Sigmoid colon (tissue), 6 donors: ENCODE measurements at regions not wholly inside any gene's neighbourhood (a gene's known extent, or its start where the extent isn't known, plus 50 kb on each side); places are given as distances from the start of the nearest gene placed in this dataset.

Source experiments
- DNase-seq: peaks from one replicate; pipeline ENCODE4 v3.0.0-alpha.2; 2019
- H3K27ac ChIP-seq, 4 donors: fragments of 200-600 bp; sonication (generic); one replicate each; pipeline ENCODE4 v1.5.1; 2016 to 2019; ENCODE audit warnings: mild to moderate bottlenecking in 1 of 4
- H3K27me3 ChIP-seq, 3 donors: fragments of 200-600 bp; sonication (generic); one replicate each; pipeline ENCODE4 v1.5.1; 2019; ENCODE audit warnings: mild to moderate bottlenecking in 1 of 3
- H3K36me3 ChIP-seq, 4 donors: fragments of 200-600 bp; sonication (generic); one replicate each; pipeline ENCODE4 v1.5.1; 2016 to 2019
- H3K4me1 ChIP-seq, 4 donors: fragments of 200-600 bp; sonication (generic); one replicate each; pipeline ENCODE4 v1.5.1; 2017 to 2019
- H3K4me3 ChIP-seq, 4 donors: fragments of 200-600 bp; sonication (generic); one replicate each; pipeline ENCODE4 v1.5.1; 2017 to 2019; ENCODE audit warnings: mild to moderate bottlenecking in 2 of 4, moderate library complexity in 1 of 4
- H3K9me3 ChIP-seq, 4 donors: fragments of 200-600 bp in 3 of 4; sonication (generic) in 3 of 4; one replicate each; pipeline versions ENCODE4 v1.5.1 to v1.6.1; 2013 to 2019
- EP300 ChIP-seq, 4 donors: sonication (generic); formaldehyde crosslinking; IDR thresholded peaks; one replicate each; pipeline ENCODE4 v1.6.1; 2017; ENCODE audit warnings: antibody characterized with exemption in 4 of 4
- POLR2A ChIP-seq, 2 donors: fragments of 450-650 bp; IDR thresholded peaks; one replicate each; pipeline ENCODE4 v1.6.1; 2016; ENCODE audit warnings: antibody characterized with exemption in 2 of 2, mild to moderate bottlenecking in 2 of 2, moderate library complexity in 2 of 2
- POLR2AphosphoS5 ChIP-seq, 4 donors: sonication (generic); formaldehyde crosslinking; IDR thresholded peaks; one replicate each; pipeline ENCODE4 v1.6.1; 2017; ENCODE audit warnings: antibody characterized with exemption in 4 of 4
- WGBS, 2 donors: extraction: QIAGEN DNeasy Blood & Tissue Kit; methylation state at CpG; one replicate each; pipeline ENCODE4 v1.1.7; 2013; 5-methylcytosine and 5-hydroxymethylcytosine counted together
- intact Hi-C: fragments of 100-400 bp; cut with DNase I; formaldehyde crosslinking; loops from one replicate; pipeline ENCODE4 v1.15.1; 2023
- TF ChIP-seq, protein P1 (sequence below), 4 experiments: fragments of 450-650 bp in 3 of 4; fragments of 200-600 bp in 1 of 4; IDR thresholded peaks; one replicate each; pipeline ENCODE4 v1.5.1; 2016 to 2019; ENCODE audit warnings: antibody characterized with exemption in 4 of 4, mild to moderate bottlenecking in 3 of 4, moderate library complexity in 2 of 4
- donor health status: healthy with polysubstance abuse.
- donor health status: healthy.

DNA sequence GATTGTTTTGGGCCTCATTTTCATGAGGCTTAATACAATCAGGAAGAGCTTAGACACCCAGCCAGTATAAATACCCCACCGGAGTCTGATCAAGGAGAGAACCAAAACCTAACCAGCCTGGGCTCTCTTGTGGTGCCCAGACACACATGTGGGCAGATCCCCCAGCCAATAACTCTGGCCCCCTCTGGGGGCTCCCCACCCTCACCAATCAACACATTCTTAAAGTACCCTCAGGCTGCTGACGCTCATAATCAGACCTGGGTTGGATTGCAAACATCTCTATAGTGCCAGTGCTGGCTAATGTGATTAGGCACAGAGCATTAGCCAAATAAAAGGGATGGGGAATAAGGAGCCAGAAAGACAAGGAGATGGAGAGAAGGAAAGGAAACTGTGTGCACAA lies 329.6 kb downstream of the BCL11A start:
- WGBS, 2 donors, result 94 to 95% methylated on average over 2 of the region's 2 CpGs
- no peaks in the 10 kb centered on the region for H3K27me3 ChIP-seq
- no peak for DNase-seq
- no peak overlapping the region for H3K4me3 ChIP-seq
- no peak for TF ChIP-seq POLR2A (IDR thresholded peaks at IDR 0.05)
- TF ChIP-seq, protein P1, sequence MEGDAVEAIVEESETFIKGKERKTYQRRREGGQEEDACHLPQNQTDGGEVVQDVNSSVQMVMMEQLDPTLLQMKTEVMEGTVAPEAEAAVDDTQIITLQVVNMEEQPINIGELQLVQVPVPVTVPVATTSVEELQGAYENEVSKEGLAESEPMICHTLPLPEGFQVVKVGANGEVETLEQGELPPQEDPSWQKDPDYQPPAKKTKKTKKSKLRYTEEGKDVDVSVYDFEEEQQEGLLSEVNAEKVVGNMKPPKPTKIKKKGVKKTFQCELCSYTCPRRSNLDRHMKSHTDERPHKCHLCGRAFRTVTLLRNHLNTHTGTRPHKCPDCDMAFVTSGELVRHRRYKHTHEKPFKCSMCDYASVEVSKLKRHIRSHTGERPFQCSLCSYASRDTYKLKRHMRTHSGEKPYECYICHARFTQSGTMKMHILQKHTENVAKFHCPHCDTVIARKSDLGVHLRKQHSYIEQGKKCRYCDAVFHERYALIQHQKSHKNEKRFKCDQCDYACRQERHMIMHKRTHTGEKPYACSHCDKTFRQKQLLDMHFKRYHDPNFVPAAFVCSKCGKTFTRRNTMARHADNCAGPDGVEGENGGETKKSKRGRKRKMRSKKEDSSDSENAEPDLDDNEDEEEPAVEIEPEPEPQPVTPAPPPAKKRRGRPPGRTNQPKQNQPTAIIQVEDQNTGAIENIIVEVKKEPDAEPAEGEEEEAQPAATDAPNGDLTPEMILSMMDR (IDR thresholded peaks at IDR 0.05), result no peak
- no peak for TF ChIP-seq EP300 (IDR thresholded peaks at IDR 0.05)
- TF ChIP-seq POLR2AphosphoS5 (IDR thresholded peaks at IDR 0.05), result no peak
- H3K4me1 ChIP-seq, result no peaks in the 10 kb centered on the region
- no peaks in the 10 kb centered on the region for H3K36me3 ChIP-seq
- intact Hi-C loops, result no loop called here
- H3K27ac ChIP-seq, result no peak overlapping the region
- no peaks in the 10 kb centered on the region for H3K9me3 ChIP-seq

DNA sequence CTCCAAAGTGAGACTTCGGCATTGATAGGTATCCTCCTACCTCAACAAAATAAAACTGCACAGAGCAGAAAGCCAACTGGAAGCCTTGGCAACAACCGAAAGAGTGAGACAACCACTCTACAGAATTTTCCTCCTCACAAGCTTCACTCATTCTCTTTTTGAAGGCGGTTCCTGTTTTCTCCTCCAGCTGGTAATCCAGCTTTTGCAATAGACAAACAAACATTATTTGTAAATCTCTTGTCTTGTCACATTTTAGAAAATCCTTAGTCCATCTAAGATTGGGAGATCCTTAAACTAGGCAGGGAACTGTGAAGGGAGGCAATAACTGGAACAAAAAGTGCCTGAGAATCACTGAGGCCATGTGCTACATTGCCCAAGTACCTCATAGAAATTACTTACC lies 332.4 kb downstream of the BCL11A start:
- no peak overlapping the region for H3K27ac ChIP-seq
- no peak overlapping the region for H3K4me3 ChIP-seq
- DNase-seq, result no peak
- 95% methylated on average over 3 of the region's 3 CpGs for WGBS, 2 donors
- H3K27me3 ChIP-seq, result no peaks in the 10 kb centered on the region
- intact Hi-C loops, result no loop called here
- H3K4me1 ChIP-seq, result peaks cover 0 to 7% (median 3%) of the 10 kb centered on the region in 4 donors
- TF ChIP-seq POLR2AphosphoS5 (IDR thresholded peaks at IDR 0.05), result no peak
- TF ChIP-seq, protein P1 (IDR thresholded peaks at IDR 0.05), result no peak
- no peak for TF ChIP-seq EP300 (IDR thresholded peaks at IDR 0.05)
- no peak for TF ChIP-seq POLR2A (IDR thresholded peaks at IDR 0.05)
- H3K36me3 ChIP-seq, result no peaks in the 10 kb centered on the region
- H3K9me3 ChIP-seq, result no peaks in the 10 kb centered on the region

DNA sequence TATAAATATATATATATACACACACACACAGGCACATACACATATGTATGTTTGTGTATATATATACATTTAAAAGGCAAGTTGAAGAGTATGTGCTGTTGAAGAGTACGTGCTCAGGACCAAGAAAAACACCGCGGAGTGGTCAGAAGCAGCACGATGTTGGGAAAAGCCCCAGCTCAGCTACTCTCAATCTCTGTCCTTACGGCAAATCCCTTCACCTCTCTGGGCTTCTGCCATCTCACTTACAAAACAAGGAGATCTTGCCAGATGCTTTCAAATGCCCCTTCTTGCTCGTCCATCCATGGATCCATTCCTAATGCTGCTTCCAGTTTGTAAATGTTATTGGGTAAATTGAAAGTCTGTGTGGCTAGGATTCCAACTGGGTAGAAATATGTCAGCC lies 333.9 kb downstream of the BCL11A start:
- no peak for DNase-seq
- no peak overlapping the region for H3K4me3 ChIP-seq
- no peak for TF ChIP-seq POLR2A (IDR thresholded peaks at IDR 0.05)
- H3K36me3 ChIP-seq, result no peaks in the 10 kb centered on the region
- H3K27ac ChIP-seq, result no peak overlapping the region
- no peaks in the 10 kb centered on the region for H3K9me3 ChIP-seq
- WGBS, 2 donors, result 89 to 94% methylated on average over 6 of the region's 6 CpGs
- intact Hi-C loops, result loop anchor here (5.0 kb wide), 1 partner anchor 328 kb away; no protein-coding TSS in a partner anchor
- no peaks in the 10 kb centered on the region for H3K27me3 ChIP-seq
- peaks cover 0 to 19% (median 13%) of the 10 kb centered on the region in 4 donors for H3K4me1 ChIP-seq

DNA sequence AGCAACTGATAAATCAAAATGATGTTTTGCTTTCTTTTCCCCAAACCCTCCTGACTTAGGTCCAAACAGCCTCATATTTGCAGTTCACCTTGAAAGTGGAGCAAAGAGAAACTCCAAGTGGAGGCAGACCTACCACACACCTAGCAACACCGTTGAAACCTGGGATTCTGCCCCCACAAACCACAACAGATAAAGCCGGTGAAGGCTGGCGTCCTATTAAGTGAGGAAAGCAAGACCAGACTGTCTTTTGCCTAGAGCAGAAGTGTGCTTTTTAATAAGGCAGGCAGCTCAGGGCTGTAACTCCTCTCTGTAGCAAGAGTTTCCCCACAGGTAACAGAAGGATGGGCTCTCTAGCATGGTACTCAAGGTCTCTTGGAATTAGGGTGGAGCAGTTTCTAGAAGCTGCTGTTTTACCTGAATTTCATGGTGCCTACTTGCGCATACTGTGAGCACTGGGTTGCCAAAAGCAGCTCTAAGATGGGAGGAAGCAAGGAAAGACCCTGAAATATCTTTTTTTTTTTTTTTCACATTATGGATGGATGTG lies 336.9 kb downstream of the BCL11A start:
- H3K4me3 ChIP-seq, result no peak overlapping the region
- TF ChIP-seq POLR2A (IDR thresholded peaks at IDR 0.05) (no peak), EP300 (IDR thresholded peaks at IDR 0.05) (no peak), POLR2AphosphoS5 (IDR thresholded peaks at IDR 0.05) (no peak)
- TF ChIP-seq, protein P1 (IDR thresholded peaks at IDR 0.05), result no peak
- no peaks in the 10 kb centered on the region for H3K36me3 ChIP-seq
- peaks cover 0 to 25% (median 17%) of the 10 kb centered on the region in 4 donors for H3K4me1 ChIP-seq
- no peaks in the 10 kb centered on the region for H3K27me3 ChIP-seq
- intact Hi-C loops, result loop anchor here (5.0 kb wide), 1 partner anchor 331 kb away; no protein-coding TSS in a partner anchor
- no peaks in the 10 kb centered on the region for H3K9me3 ChIP-seq
- DNase-seq, result no peak
- H3K27ac ChIP-seq, result peak overlapping the region in 2 of 4 donors; percentile 68 to 76
- WGBS, 2 donors, result 42 to 53% methylated on average over 4 of the region's 4 CpGs

DNA sequence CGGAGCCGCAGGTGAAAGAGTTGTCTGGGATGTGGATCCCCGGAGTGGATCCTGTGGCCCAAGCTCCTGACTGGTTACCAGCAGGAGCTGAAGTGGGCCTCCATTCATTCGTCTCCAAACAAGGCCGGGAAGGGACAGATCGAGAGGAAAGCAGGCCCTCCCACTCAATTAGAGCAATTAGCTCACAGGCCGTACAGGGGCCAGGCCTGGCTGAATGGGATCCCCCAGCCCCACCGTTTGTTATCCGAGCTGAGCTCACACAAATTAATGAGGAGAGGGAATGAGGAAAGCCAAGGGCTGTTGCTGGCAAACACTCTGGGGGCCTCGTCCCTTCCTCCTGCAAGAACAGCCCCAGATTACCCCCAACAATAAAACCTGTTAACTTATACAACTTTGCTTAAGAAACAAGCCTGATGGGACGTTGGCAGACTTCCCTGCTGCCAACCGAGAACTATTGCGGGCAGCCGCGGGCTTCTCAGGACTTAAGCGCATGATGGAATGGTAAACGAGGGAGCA lies 338.0 kb downstream of the BCL11A start:
- intact Hi-C loops, result loop anchor here (5.0 kb wide), 1 partner anchor 332 kb away; no protein-coding TSS in a partner anchor

More for the DNA sequence above, 338.0 kb downstream of the BCL11A start:
- Histone ChIP-seq H3K27ac (peak overlapping the region in 3 of 4 donors; percentile 66 to 76 (median 68)), H3K27me3 (no peaks in the 10 kb centered on the region), H3K4me3 (peak overlapping the region in 2 of 4 donors; percentile 3 to 15), H3K9me3 (no peaks in the 10 kb centered on the region), H3K4me1 (peaks cover 0 to 25% (median 17%) of the 10 kb centered on the region in 4 donors), H3K36me3 (no peaks in the 10 kb centered on the region)
- 14 to 60% methylated on average over 17 of the region's 17 CpGs for WGBS, 2 donors
- TF ChIP-seq EP300 (IDR thresholded peaks at IDR 0.05) (no peak), POLR2A (IDR thresholded peaks at IDR 0.05) (no peak), POLR2AphosphoS5 (IDR thresholded peaks at IDR 0.05) (no peak)
- TF ChIP-seq, protein P1 (IDR thresholded peaks at IDR 0.05), result no peak
- DNase-seq, result peak; percentile 74
